H1 (cell line): ENCODE measurements at regions not wholly inside any gene's neighbourhood (a gene's known extent, or its start where the extent isn't known, plus 50 kb on each side); places are given as distances from the start of the nearest gene placed in this dataset.

Experiments
- CTCF ChIA-PET: fragments of 300-600 bp; sonication (Branson Sonifier 250); formaldehyde crosslinking; loops from one replicate; lab custom pipeline; 2021; ENCODE audit not compliant: partially characterized antibody; lab: Charles Lee
- POLR2A ChIA-PET: fragments of 300-600 bp; sonication (Branson Sonifier 250); formaldehyde crosslinking; loops from one replicate; lab custom pipeline; 2021; ENCODE audit warnings: inconsistent platforms; ENCODE audit not compliant: partially characterized antibody; lab: Charles Lee
- DNase-seq, 2 experiments: peaks; one replicate each; pipeline versions ENCODE4 v3.0.0 to v3.0.0-alpha.2; 2010 to 2022; ENCODE audit warnings: low spot score in 2 of 2, low read depth in 1 of 2, mixed read lengths in 1 of 2
- FAIRE-seq: peaks from 2 replicates; lab custom pipeline; 2011; peaks lifted over from hg19 to GRCh38; lab: Jason Lieb, UNC
- H2AFZ ChIP-seq: 2 replicates; pipeline ENCODE4 v1.8.1; 2012; ENCODE audit warnings: low read length, inconsistent platforms
- H2AK5ac ChIP-seq: 2 replicates; pipeline ENCODE4 v1.6.1; 2013; ENCODE audit warnings: low read depth, low read length
- H2BK120ac ChIP-seq: replicated peaks from 2 replicates; pipeline ENCODE3; 2013; ENCODE audit warnings: low read depth, low read length, inconsistent platforms
- H2BK12ac ChIP-seq: 2 replicates; pipeline ENCODE4 v1.6.1; 2013; ENCODE audit warnings: low read depth, low read length
- H2BK15ac ChIP-seq: 2 replicates; pipeline ENCODE4 v1.6.1; 2013; ENCODE audit warnings: low read length
- H2BK20ac ChIP-seq: 2 replicates; pipeline ENCODE4 v1.6.1; 2013; ENCODE audit warnings: low read length
- H2BK5ac ChIP-seq: 2 replicates; pipeline ENCODE4 v1.6.1; 2013; ENCODE audit warnings: low read depth, low read length
- H3K14ac ChIP-seq: 2 replicates; pipeline ENCODE4 v1.6.1; 2013; ENCODE audit warnings: inconsistent platforms; ENCODE audit not compliant: insufficient read length
- H3K18ac ChIP-seq: 2 replicates; pipeline ENCODE4 v1.6.1; 2013; ENCODE audit warnings: low read length; ENCODE audit errors: extremely low read depth
- H3K23ac ChIP-seq: 2 replicates; pipeline ENCODE4 v1.6.1; 2013; ENCODE audit warnings: inconsistent platforms; ENCODE audit not compliant: insufficient read length
- H3K23me2 ChIP-seq: 2 replicates; pipeline ENCODE4 v1.6.1; 2013; ENCODE audit warnings: low read depth, low read length
- H3K27ac ChIP-seq: 2 replicates; pipeline ENCODE4 v1.6.1; 2011; ENCODE audit warnings: low read depth, low read length, inconsistent platforms
- H3K27me3 ChIP-seq, 4 experiments: replicated peaks in 1 of 4; 1 replicate in 1 of 4; 2 replicates in 3 of 4; pipeline versions ENCODE4 v1.6.1 to v1.8.1; 2011 to 2013; ENCODE audit warnings: low read length in 3 of 4, mild to moderate bottlenecking in 3 of 4, inconsistent platforms in 2 of 4, mixed read lengths in 2 of 4, moderate library complexity in 1 of 4; ENCODE audit not compliant: control insufficient read depth in 3 of 4, insufficient read depth in 3 of 4; ENCODE audit errors: extremely low read depth in 1 of 4
- H3K36me3 ChIP-seq, 4 experiments: 2 replicates each; pipeline versions ENCODE4 v1.6.1 to v1.8.1; 2011 to 2013; ENCODE audit warnings: mild to moderate bottlenecking in 4 of 4, low read length in 3 of 4, moderate library complexity in 2 of 4, control low read depth in 1 of 4, inconsistent platforms in 1 of 4; ENCODE audit not compliant: insufficient read depth in 4 of 4, control insufficient read depth in 2 of 4
- H3K4ac ChIP-seq: replicated peaks from 2 replicates; pipeline ENCODE3; 2013; ENCODE audit warnings: low read length, low read depth, mixed read lengths, inconsistent platforms; ENCODE audit not compliant: insufficient read length
- H3K4me1 ChIP-seq, 4 experiments: replicated peaks in 1 of 4; 1 replicate in 1 of 4; 2 replicates in 3 of 4; pipeline versions ENCODE4 v1.6.1 to v1.8.1; 2011 to 2013; ENCODE audit warnings: low read length in 3 of 4, inconsistent platforms in 2 of 4, mixed read lengths in 1 of 4; ENCODE audit not compliant: insufficient read depth in 4 of 4, control insufficient read depth in 3 of 4
- H3K4me2 ChIP-seq, 2 experiments: 2 replicates each; pipeline versions ENCODE4 v1.6.1 to v1.8.1; 2011 to 2013; ENCODE audit warnings: low read depth in 2 of 2, low read length in 2 of 2, control low read depth in 1 of 2, inconsistent platforms in 1 of 2, mild to moderate bottlenecking in 1 of 2; ENCODE audit not compliant: insufficient read depth in 1 of 2
- H3K4me3 ChIP-seq, 4 experiments: fragments of 200-600, 300-600 bp in 1 of 4; sonication (generic), shearing (Covaris generic), sonication (Bioruptor Twin) in 1 of 4; 2 replicates each; pipeline versions ENCODE4 v1.5.1 to v1.8.1; 2011 to 2016; ENCODE audit warnings: low read length in 4 of 4, low read depth in 3 of 4, control low read depth in 2 of 4, inconsistent platforms in 2 of 4, mild to moderate bottlenecking in 2 of 4, mixed read lengths in 1 of 4, moderate library complexity in 1 of 4; ENCODE audit not compliant: insufficient read depth in 2 of 4; ENCODE audit errors: extremely low read depth in 1 of 4
- H3K56ac ChIP-seq: replicated peaks from 2 replicates; pipeline ENCODE3; 2013; ENCODE audit warnings: low read depth, mild to moderate bottlenecking, mixed read lengths, low read length, inconsistent platforms; ENCODE audit not compliant: insufficient read length
- H3K79me1 ChIP-seq: 2 replicates; pipeline ENCODE4 v1.6.1; 2013; ENCODE audit warnings: low read depth, low read length, control low read depth
- H3K79me2 ChIP-seq, 2 experiments: 2 replicates each; pipeline versions ENCODE4 v1.6.1 to v1.8.1; 2012 to 2013; ENCODE audit warnings: low read length in 2 of 2, mild to moderate bottlenecking in 2 of 2, inconsistent platforms in 1 of 2; ENCODE audit not compliant: insufficient read depth in 2 of 2, control insufficient read depth in 1 of 2
- H3K9ac ChIP-seq, 4 experiments: replicated peaks in 1 of 4; 1 replicate in 1 of 4; 2 replicates in 3 of 4; pipeline versions ENCODE4 v1.6.1 to v1.8.1; 2011 to 2013; ENCODE audit warnings: low read depth in 3 of 4, low read length in 3 of 4, control low read depth in 2 of 4, mild to moderate bottlenecking in 2 of 4, moderate library complexity in 2 of 4, inconsistent platforms in 1 of 4; ENCODE audit errors: extremely low read depth in 1 of 4
- H3K9me3 ChIP-seq, 2 experiments: 2 replicates each; pipeline versions ENCODE4 v1.6.1 to v1.8.1; 2012 to 2013; ENCODE audit warnings: mild to moderate bottlenecking in 2 of 2, moderate library complexity in 2 of 2, control low read depth in 1 of 2, inconsistent platforms in 1 of 2, low read depth in 1 of 2, low read length in 1 of 2, mixed read lengths in 1 of 2; ENCODE audit not compliant: insufficient read depth in 2 of 2
- H4K20me1 ChIP-seq, 2 experiments: replicated peaks in 1 of 2; 2 replicates each; pipeline versions ENCODE3 to v1.8.1; 2011 to 2013; ENCODE audit warnings: inconsistent platforms in 2 of 2, low read length in 2 of 2, mild to moderate bottlenecking in 1 of 2; ENCODE audit not compliant: insufficient read depth in 2 of 2, control insufficient read depth in 1 of 2
- H4K5ac ChIP-seq: 2 replicates; pipeline ENCODE4 v1.6.1; 2013; ENCODE audit warnings: low read length, low read depth, mixed read lengths, inconsistent platforms; ENCODE audit not compliant: insufficient read length
- H4K8ac ChIP-seq: 2 replicates; pipeline ENCODE4 v1.8.0; 2013; ENCODE audit warnings: mild to moderate bottlenecking, moderate library complexity, low read length, inconsistent platforms; ENCODE audit not compliant: insufficient read depth; ENCODE audit errors: extremely low read depth
- H4K91ac ChIP-seq: replicated peaks from 2 replicates; pipeline ENCODE3; 2013; ENCODE audit warnings: low read length, mixed read lengths, inconsistent platforms; ENCODE audit not compliant: insufficient read length
- CREB1 ChIP-seq: IDR thresholded peaks from 2 replicates; pipeline ENCODE4 v1.6.1; 2012; ENCODE audit warnings: inconsistent platforms
- GTF2F1 ChIP-seq: IDR thresholded peaks from 2 replicates; pipeline ENCODE4 v1.6.1; 2012; ENCODE audit warnings: low read depth, low read length, improper control_type of control experiment, borderline replicate concordance
- JUND ChIP-seq: IDR thresholded peaks from 2 replicates; pipeline ENCODE4 v1.6.1; 2011; ENCODE audit warnings: mild to moderate bottlenecking, improper control_type of control experiment, low read length
- SIN3A ChIP-seq, 2 experiments: IDR thresholded peaks in 1 of 2; conservative IDR thresholded peaks in 1 of 2; 2 replicates each; pipeline ENCODE4 v1.6.1; 2011 to 2012; ENCODE audit warnings: low read length in 2 of 2, improper control_type of control experiment in 1 of 2, low read depth in 1 of 2, mild to moderate bottlenecking in 1 of 2
- SIX5 ChIP-seq: IDR thresholded peaks from 2 replicates; pipeline ENCODE4 v1.6.1; 2011; ENCODE audit warnings: mild to moderate bottlenecking, low read depth, low read length
- SP4 ChIP-seq: IDR thresholded peaks from 2 replicates; pipeline ENCODE4 v1.6.1; 2012; ENCODE audit warnings: low read length, inconsistent platforms
- TEAD4 ChIP-seq: IDR thresholded peaks from 2 replicates; pipeline ENCODE4 v1.6.1; 2012; ENCODE audit warnings: low read depth, low read length, inconsistent platforms, mixed read lengths
- WGBS, 2 experiments: shearing (Covaris generic) in 1 of 2; methylation state at CpG; one replicate each; pipeline versions ENCODE4 v1.1.6 to v1.1.7; 2013 to 2015; ENCODE audit warnings: low lambda C conversion rate in 2 of 2, mixed read lengths in 2 of 2, inconsistent platforms in 1 of 2, low coverage in 1 of 2, missing lambda C conversion rate in 1 of 2; ENCODE audit not compliant: insufficient replicate concordance in 2 of 2, insufficient coverage in 1 of 2, insufficient read length in 1 of 2; ENCODE audit errors: extremely low coverage in 1 of 2, missing lambda C conversion rate in 1 of 2; 5-methylcytosine and 5-hydroxymethylcytosine counted together
- TF ChIP-seq, protein P1 (sequence below), 3 experiments: IDR thresholded peaks; 1 replicate in 2 of 3; 2 replicates in 1 of 3; pipeline versions ENCODE4 v1.5.1 to v1.6.1; 2011; ENCODE audit warnings: low read length in 3 of 3, mild to moderate bottlenecking in 3 of 3, inconsistent platforms in 2 of 3, low read depth in 1 of 3, moderate library complexity in 1 of 3; ENCODE audit not compliant: insufficient read depth in 1 of 3; ENCODE audit errors: control extremely low read depth in 1 of 3
- TF ChIP-seq, protein P2 (sequence below): IDR thresholded peaks from 2 replicates; pipeline ENCODE4 v1.6.1; 2012; ENCODE audit warnings: low read length, inconsistent platforms

DNA sequence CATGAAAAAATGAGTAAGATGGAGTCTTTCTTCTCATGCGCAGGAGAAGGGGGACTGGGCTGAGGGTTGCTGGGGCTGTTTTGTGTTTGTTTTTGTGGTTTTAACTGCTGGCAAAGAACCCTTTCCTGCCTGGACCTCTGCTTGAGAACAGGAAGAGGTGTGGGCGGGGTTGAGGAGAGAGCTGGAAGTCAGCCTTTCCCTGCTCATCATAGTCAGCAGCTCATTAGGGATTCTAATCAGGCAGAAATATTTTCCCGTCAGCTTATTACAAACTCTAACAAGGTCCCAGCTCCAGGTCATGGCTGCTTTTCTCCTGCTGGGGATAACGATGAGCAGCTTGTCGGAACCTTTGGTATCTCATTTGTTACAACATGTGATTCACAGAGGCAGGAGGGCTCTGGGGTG lies 185.0 kb upstream of the NRXN3 start:
- H3K27ac ChIP-seq: no peak overlapping the region
- peaks cover 8% of the 10 kb centered on the region for H3K23me2 ChIP-seq
- H4K20me1 ChIP-seq: no peaks in the 10 kb centered on the region
- FAIRE-seq (no peak), DNase-seq (no peak)
- H3K9me3 ChIP-seq: no peaks in the 10 kb centered on the region
- no peak overlapping the region for H3K4me3 ChIP-seq
- H2BK120ac ChIP-seq: no peak overlapping the region
- WGBS, 2 experiments: 92% methylated on average over 5 of the region's 5 CpGs; no CpG with 5 or more reads in 1 of the 2 experiments
- no peak overlapping the region for H3K18ac ChIP-seq
- H2AK5ac ChIP-seq: 0 out of 2 replicates have a peak overlapping the region, but pooled peaks have one; percentile 28
- H3K79me1 ChIP-seq: no peaks in the 10 kb centered on the region
- ChIA-PET CTCF (interaction anchor here (1.2 kb wide), 1 partner anchor 37 kb away, joined by 3 read pairs; no protein-coding TSS in a partner anchor), POLR2A (no interaction called here)
- no peak overlapping the region for H2BK20ac ChIP-seq
- H4K5ac ChIP-seq: no peak overlapping the region
- H3K4me2 ChIP-seq: no peak overlapping the region
- H3K14ac ChIP-seq: no peak overlapping the region
- 0 out of 2 replicates have a peak overlapping the region, but pooled peaks have one; percentile 56 for H2AFZ ChIP-seq
- H2BK15ac ChIP-seq: 0 out of 2 replicates have a peak overlapping the region, but pooled peaks have one; percentile 29
- H4K91ac ChIP-seq: no peak overlapping the region
- H3K56ac ChIP-seq: no peak overlapping the region
- no peak overlapping the region for H3K23ac ChIP-seq
- no peaks in the 10 kb centered on the region for H3K36me3 ChIP-seq
- H3K27me3 ChIP-seq: no peaks in the 10 kb centered on the region; a peak in 1 of 7 replicates
- H3K4ac ChIP-seq: no peak overlapping the region
- H4K8ac ChIP-seq: no peak overlapping the region
- no peak overlapping the region for H2BK5ac ChIP-seq
- no peaks in the 10 kb centered on the region for H3K79me2 ChIP-seq
- H3K4me1 ChIP-seq: peaks cover 2 to 11% (median 7%) of the 10 kb centered on the region in 4 experiments
- H2BK12ac ChIP-seq: no peak overlapping the region
- H3K9ac ChIP-seq: no peak overlapping the region
- TF ChIP-seq TEAD4 (no peak), CREB1 (no peak), GTF2F1 (no peak), SIN3A (conservative IDR thresholded peaks at IDR 0.05 in 1 of 2, IDR thresholded peaks at IDR 0.05 in 1 of 2; ENCODE audit: low read depth in 1 of 2, low read length in 2 of 2) (no peak), SP4 (no peak), SIX5 (no peak), JUND (no peak)
- TF ChIP-seq, protein P1, sequence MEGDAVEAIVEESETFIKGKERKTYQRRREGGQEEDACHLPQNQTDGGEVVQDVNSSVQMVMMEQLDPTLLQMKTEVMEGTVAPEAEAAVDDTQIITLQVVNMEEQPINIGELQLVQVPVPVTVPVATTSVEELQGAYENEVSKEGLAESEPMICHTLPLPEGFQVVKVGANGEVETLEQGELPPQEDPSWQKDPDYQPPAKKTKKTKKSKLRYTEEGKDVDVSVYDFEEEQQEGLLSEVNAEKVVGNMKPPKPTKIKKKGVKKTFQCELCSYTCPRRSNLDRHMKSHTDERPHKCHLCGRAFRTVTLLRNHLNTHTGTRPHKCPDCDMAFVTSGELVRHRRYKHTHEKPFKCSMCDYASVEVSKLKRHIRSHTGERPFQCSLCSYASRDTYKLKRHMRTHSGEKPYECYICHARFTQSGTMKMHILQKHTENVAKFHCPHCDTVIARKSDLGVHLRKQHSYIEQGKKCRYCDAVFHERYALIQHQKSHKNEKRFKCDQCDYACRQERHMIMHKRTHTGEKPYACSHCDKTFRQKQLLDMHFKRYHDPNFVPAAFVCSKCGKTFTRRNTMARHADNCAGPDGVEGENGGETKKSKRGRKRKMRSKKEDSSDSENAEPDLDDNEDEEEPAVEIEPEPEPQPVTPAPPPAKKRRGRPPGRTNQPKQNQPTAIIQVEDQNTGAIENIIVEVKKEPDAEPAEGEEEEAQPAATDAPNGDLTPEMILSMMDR (IDR thresholded peaks at IDR 0.05; ENCODE audit: control extremely low read depth in 1 of 3, insufficient read depth in 1 of 3, low read depth in 1 of 3, low read length in 3 of 3): no peak
- TF ChIP-seq, protein P2, sequence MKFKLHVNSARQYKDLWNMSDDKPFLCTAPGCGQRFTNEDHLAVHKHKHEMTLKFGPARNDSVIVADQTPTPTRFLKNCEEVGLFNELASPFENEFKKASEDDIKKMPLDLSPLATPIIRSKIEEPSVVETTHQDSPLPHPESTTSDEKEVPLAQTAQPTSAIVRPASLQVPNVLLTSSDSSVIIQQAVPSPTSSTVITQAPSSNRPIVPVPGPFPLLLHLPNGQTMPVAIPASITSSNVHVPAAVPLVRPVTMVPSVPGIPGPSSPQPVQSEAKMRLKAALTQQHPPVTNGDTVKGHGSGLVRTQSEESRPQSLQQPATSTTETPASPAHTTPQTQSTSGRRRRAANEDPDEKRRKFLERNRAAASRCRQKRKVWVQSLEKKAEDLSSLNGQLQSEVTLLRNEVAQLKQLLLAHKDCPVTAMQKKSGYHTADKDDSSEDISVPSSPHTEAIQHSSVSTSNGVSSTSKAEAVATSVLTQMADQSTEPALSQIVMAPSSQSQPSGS: no peak
